K562 (cell line): ENCODE measurements at regions not wholly inside any gene's neighbourhood (a gene's known extent, or its start where the extent isn't known, plus 50 kb on each side); places are given as distances from the start of the nearest gene placed in this dataset.

ENCODE experiments used
- ATAC-seq: fragments of 200-7000 bp; cut with Tn5 transposase; 3 replicates; pipeline ENCODE4 v1.9.1; 2020; ENCODE audit warnings: moderate library complexity
- BruUV-seq: library from RNA; stranded (reverse); fragments of 400-500 nt; replicated peaks from 2 replicates; lab custom pipeline; 2021; lab: Mats Ljungman, UMichigan
- CTCF ChIA-PET: fragments of 300-600 bp; formaldehyde crosslinking; extraction: SDS; loops from one replicate; lab custom pipeline; 2021; ENCODE audit warnings: low intra/inter-chr PET ratio; lab: Yijun Ruan, JAX
- POLR2A ChIA-PET: fragments of 300-600, 350-650 bp; sonication (Branson Sonifier 250); formaldehyde crosslinking; extraction: SDS; loops from one replicate; lab custom pipeline; 2021; ENCODE audit warnings: antibody characterized with exemption, inconsistent platforms; lab: Yijun Ruan, JAX
- DNase-seq, 4 experiments: peaks; one replicate each; pipeline versions ENCODE4 v3.0.0 to v3.0.0-alpha.2; 2011 to 2018; ENCODE audit warnings: low spot score in 3 of 4, mixed read lengths in 3 of 4; ENCODE audit errors: extremely low read depth in 1 of 4
- FAIRE-seq: peaks from 2 replicates; lab custom pipeline; 2011; peaks lifted over from hg19 to GRCh38; lab: Jason Lieb, UNC
- H2AFZ ChIP-seq: 2 replicates; pipeline ENCODE4 v1.6.0; 2011; ENCODE audit warnings: low read depth, low read length, control low read depth, inconsistent platforms
- H3K27ac ChIP-seq: fragments of 200-600 bp; 3 replicates; pipeline ENCODE4 v1.8.0; 2011; ENCODE audit warnings: low read depth, mild to moderate bottlenecking, control low read depth, inconsistent platforms, low read length, moderate library complexity, mixed read lengths; ENCODE audit errors: extremely low read depth
- H3K27me3 ChIP-seq, 2 experiments: fragments of 300-600 bp in 1 of 2; 2 replicates in 1 of 2; 3 replicates in 1 of 2; pipeline versions ENCODE4 v1.6.0 to v1.8.0; 2011; ENCODE audit warnings: inconsistent platforms in 2 of 2, low read length in 2 of 2, mild to moderate bottlenecking in 1 of 2, mixed read lengths in 1 of 2, moderate library complexity in 1 of 2; ENCODE audit not compliant: control insufficient read depth in 2 of 2, insufficient read depth in 2 of 2
- H3K36me3 ChIP-seq: fragments of 300-600 bp; 3 replicates; pipeline ENCODE4 v1.8.0; 2011; ENCODE audit warnings: mild to moderate bottlenecking, low read length, inconsistent platforms; ENCODE audit not compliant: control insufficient read depth, insufficient read depth
- H3K4me1 ChIP-seq, 2 experiments: fragments of 200-600 bp in 1 of 2; replicated peaks in 1 of 2; 2 replicates in 1 of 2; 3 replicates in 1 of 2; pipeline versions ENCODE4 v1.5.1 to v1.8.0; 2011; ENCODE audit warnings: inconsistent platforms in 2 of 2, low read length in 2 of 2, mild to moderate bottlenecking in 1 of 2, mixed read lengths in 1 of 2, moderate library complexity in 1 of 2; ENCODE audit not compliant: control insufficient read depth in 2 of 2, insufficient read depth in 2 of 2
- H3K4me2 ChIP-seq: 2 replicates; pipeline ENCODE4 v1.6.1; 2011; ENCODE audit warnings: low read length, control low read depth, inconsistent platforms, mixed read lengths; ENCODE audit not compliant: insufficient read depth
- H3K4me3 ChIP-seq: fragments of 200-600 bp; sonication (generic), shearing (Covaris generic); 2 replicates; pipeline ENCODE4 v1.5.1; 2016; ENCODE audit warnings: control low read depth, inconsistent platforms
- H3K79me2 ChIP-seq: fragments of 200-600 bp; 3 replicates; pipeline ENCODE4 v1.8.0; 2011; ENCODE audit warnings: low read length, inconsistent platforms; ENCODE audit not compliant: control insufficient read depth, insufficient read depth
- H3K9ac ChIP-seq, 2 experiments: 2 replicates each; pipeline versions ENCODE4 v1.6.0 to v1.6.1; 2011; ENCODE audit warnings: low read depth in 2 of 2, low read length in 2 of 2, control low read depth in 1 of 2, inconsistent platforms in 1 of 2, mild to moderate bottlenecking in 1 of 2, mixed read lengths in 1 of 2; ENCODE audit not compliant: insufficient read depth in 1 of 2
- H3K9me1 ChIP-seq: one replicate; pipeline ENCODE4 v1.6.0; 2011; ENCODE audit warnings: inconsistent platforms, mild to moderate bottlenecking, low read length, moderate library complexity; ENCODE audit not compliant: control insufficient read depth, insufficient read depth
- H3K9me3 ChIP-seq: replicated peaks from 2 replicates; pipeline ENCODE4 v1.5.1; 2011; ENCODE audit warnings: low read depth, low read length, inconsistent platforms; ENCODE audit not compliant: control insufficient read depth, insufficient read depth
- H4K20me1 ChIP-seq: replicated peaks from 2 replicates; pipeline ENCODE4 v1.6.1; 2011; ENCODE audit warnings: low read length, inconsistent platforms, mixed read lengths; ENCODE audit not compliant: control insufficient read depth, insufficient read depth
- BRCA1 ChIP-seq, 2 experiments: fragments of 450-650 bp in 1 of 2; sonication (generic) in 1 of 2; formaldehyde crosslinking in 1 of 2; IDR thresholded peaks; 2 replicates each; pipeline versions ENCODE4 v1.5.0 to v1.6.1; 2017 to 2020; ENCODE audit warnings: mild to moderate bottlenecking in 1 of 2, missing genetic modification reagents in 1 of 2
- CSDE1 ChIP-seq, 2 experiments: fragments of 450-650 bp; IDR thresholded peaks; 2 replicates each; pipeline ENCODE4 v1.6.1; 2016; ENCODE audit warnings: mild to moderate bottlenecking in 1 of 2
- E2F4 ChIP-seq: sonication (generic); formaldehyde crosslinking; IDR thresholded peaks from 2 replicates; pipeline ENCODE4 v1.8.0; 2022; ENCODE audit warnings: mild to moderate bottlenecking, low read depth, missing genetic modification reagents
- FOXJ3 ChIP-seq: sonication (generic); formaldehyde crosslinking; IDR thresholded peaks from 2 replicates; pipeline ENCODE4 v1.4.0; 2020; ENCODE audit warnings: mild to moderate bottlenecking, missing genetic modification reagents
- GABPB1 ChIP-seq: sonication (generic); formaldehyde crosslinking; IDR thresholded peaks from 2 replicates; pipeline ENCODE4 v1.8.0; 2022; ENCODE audit warnings: mild to moderate bottlenecking, missing genetic modification reagents
- IFI16 ChIP-seq: fragments of 250-450 bp; sonication (Bioruptor Pico); IDR thresholded peaks from 2 replicates; pipeline ENCODE4 v2.1.2; 2022; ENCODE audit warnings: mild to moderate bottlenecking, inconsistent platforms
- L3MBTL2 ChIP-seq: fragments of 450-650 bp; IDR thresholded peaks from 2 replicates; pipeline ENCODE4 v1.6.1; 2016; ENCODE audit warnings: mild to moderate bottlenecking, moderate library complexity
- MAFF ChIP-seq: IDR thresholded peaks from 2 replicates; pipeline ENCODE4 v1.6.1; 2012; ENCODE audit warnings: low read length, improper control_type of control experiment
- RFX1 ChIP-seq: fragments of 450-650 bp; IDR thresholded peaks from 2 replicates; pipeline ENCODE4 v1.6.1; 2016; ENCODE audit warnings: mild to moderate bottlenecking, moderate library complexity
- TCF3 ChIP-seq: sonication (generic); formaldehyde crosslinking; IDR thresholded peaks from 2 replicates; pipeline ENCODE4 v1.4.0; 2020; ENCODE audit warnings: mild to moderate bottlenecking, missing genetic modification reagents
- ZNF146 ChIP-seq: IDR thresholded peaks from one replicate; pipeline ENCODE4 v1.6.1; 2018; ENCODE audit warnings: missing compliant biosample characterization; ENCODE audit not compliant: unreplicated experiment
- WGBS: fragments of 100-300 bp; shearing (Covaris generic); methylation state at CpG from one replicate; pipeline ENCODE4 v1.1.6; 2016; ENCODE audit warnings: low coverage, mixed read lengths; ENCODE audit not compliant: insufficient coverage; ENCODE audit errors: missing lambda C conversion rate; 5-methylcytosine and 5-hydroxymethylcytosine counted together
- in situ Hi-C: fragments of 300-500 bp; cut with MboI; formaldehyde crosslinking; loops from 4 replicates; pipeline ENCODE4 v1.15.0; 2018; ENCODE audit warnings: inconsistent platforms, mixed read lengths
- intact Hi-C: fragments of 100-400 bp; cut with micrococcal nuclease; formaldehyde crosslinking; loops from 2 replicates; pipeline ENCODE4 v1.14.2; 2022

- TF ChIP-seq TCF3 (peak; percentile 66), L3MBTL2 (no peak), IFI16 (no peak), E2F4 (no peak), GABPB1 (CRISPR knock-in tag) (no peak), MAFF (no peak), BRCA1 (IDR thresholded peaks at IDR 0.05) (no peak), BRCA1 (CRISPR knock-in tag; IDR thresholded peaks at IDR 0.05) (no peak)
- TF ChIP-seq, all 486 proteins: peak for 18
These were observed 87.3 kb upstream of the NMU start (continued) for GRCh38 chr4:55723403-55723802.

DNA sequence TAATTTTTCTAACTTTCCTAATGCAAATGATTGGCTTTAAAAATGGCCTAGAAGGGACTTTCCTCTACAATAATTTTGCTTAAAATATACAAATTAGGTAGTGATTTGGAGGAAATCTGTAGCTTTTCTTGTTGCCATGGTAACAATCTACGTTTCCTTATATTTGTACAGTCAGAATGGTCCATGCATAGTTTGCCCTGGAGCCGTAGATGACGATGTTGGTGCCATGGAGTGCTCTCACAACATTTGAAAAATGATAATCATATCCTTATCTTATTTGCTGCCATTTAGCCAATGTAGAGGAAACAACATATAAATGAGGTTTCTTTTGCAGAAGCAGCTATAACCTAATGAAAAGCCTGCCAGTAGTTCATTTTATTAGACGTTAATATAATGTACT is 89.0 kb upstream of the NMU start:
- peaks cover 5% of the 10 kb centered on the region; the same call in 2 of the 3 replicates for H3K79me2 ChIP-seq
- H3K9me3 ChIP-seq: peaks cover 15% of the 10 kb centered on the region
- H2AFZ ChIP-seq: no peak overlapping the region
- H3K36me3 ChIP-seq: peaks cover 6% of the 10 kb centered on the region; the same call in 2 of the 3 replicates
- POLR2A ChIA-PET: no interaction called here
- no peak overlapping the region for H3K9ac ChIP-seq
- no peaks in the 10 kb centered on the region for H4K20me1 ChIP-seq
- intact Hi-C loops: no loop called here
- WGBS: 67% methylated on average over 4 of the region's 4 CpGs
- in situ Hi-C loops: no loop called here
- DNase-seq: peak in 1 of 4 experiments; percentile 40
- H3K4me3 ChIP-seq: no peak overlapping the region
- peaks cover 8 to 29% of the 10 kb centered on the region in 2 experiments; a peak in 3 of 5 replicates for H3K4me1 ChIP-seq
- no peaks in the 10 kb centered on the region for H3K27me3 ChIP-seq
- H3K27ac ChIP-seq: no peak overlapping the region
- BruUV-seq: no TSS peak
- TF ChIP-seq RFX1 (peak; percentile 95), FOXJ3 (CRISPR knock-in tag) (no peak), ZNF146 (no peak), CSDE1 (IDR thresholded peaks at IDR 0.05) (peak in 1 of 2 experiments; percentile 55; a peak in 1 of 4 replicates)
- TF ChIP-seq, all 486 proteins: peak for 2
- Histone ChIP-seq H3K4me2 (no peak overlapping the region), H3K9me1 (no peaks in the 10 kb centered on the region)
- CTCF ChIA-PET: no interaction called here
- ATAC-seq (no peak), FAIRE-seq (no peak)
